ENCODE measurements at regions not wholly inside any gene's neighbourhood (a gene's known extent, or its start where the extent isn't known, plus 50 kb on each side); places are given as distances from the start of the nearest gene placed in this dataset.

- TF ChIP-seq POLR2A (IDR thresholded peaks at IDR 0.05; ENCODE audit: low read depth, low read length) = no peak
- FAIRE-seq = no peak
Observed at GRCh38 chr10:120110196-120110595, 217.7 kb downstream of the SEC23IP start.

DNA sequence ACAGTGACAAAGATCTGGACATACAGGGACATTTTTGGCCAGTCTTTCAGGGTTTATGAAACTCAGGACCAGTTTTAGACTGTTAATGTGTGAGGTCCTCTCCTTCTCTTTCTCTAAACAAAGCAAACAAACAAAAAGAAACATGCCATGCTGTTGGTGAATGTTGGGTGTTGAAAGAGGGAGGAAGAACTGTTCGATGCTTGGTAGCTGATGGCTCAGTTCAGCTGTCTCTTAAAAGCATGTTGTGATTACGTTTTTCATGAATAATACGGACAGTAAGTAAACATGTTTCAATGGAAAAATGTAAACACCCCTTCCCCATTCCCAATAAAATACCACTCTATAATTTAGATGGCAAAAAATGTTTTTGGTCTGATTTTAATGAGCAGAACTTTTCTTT lies 219.1 kb downstream of the SEC23IP start:
- FAIRE-seq = no peak

More at GRCh38 chr10:120110196-120110595, 217.7 kb downstream of the SEC23IP start:
- no peak for DNase-seq (ENCODE audit: insufficient read length, low spot score)

DNA sequence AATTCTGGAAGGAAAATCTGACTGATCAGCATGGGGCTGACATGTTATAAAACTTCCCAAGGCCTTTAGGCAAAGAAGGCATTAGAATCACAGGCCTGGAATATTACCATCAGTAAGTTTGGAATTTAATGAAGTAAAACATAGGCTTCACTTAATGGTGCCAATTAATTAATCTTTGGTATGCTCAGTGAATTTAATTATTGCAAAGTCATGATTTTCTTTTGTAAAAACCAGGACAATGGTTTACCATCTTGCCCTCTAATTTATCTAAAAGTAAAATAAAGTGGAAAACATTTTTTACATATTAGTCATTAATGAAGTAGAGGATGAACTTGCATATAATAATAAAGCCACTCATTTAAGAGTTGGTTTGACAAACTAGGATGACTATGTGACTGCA lies 220.3 kb downstream of the SEC23IP start:
- DNase-seq (ENCODE audit: insufficient read length, low spot score) = no peak
- no peak for FAIRE-seq
- TF ChIP-seq POLR2A (IDR thresholded peaks at IDR 0.05; ENCODE audit: low read depth, low read length) = no peak

More for the DNA sequence above, 219.1 kb downstream of the SEC23IP start:
- TF ChIP-seq POLR2A (IDR thresholded peaks at IDR 0.05; ENCODE audit: low read depth, low read length) = no peak
- DNase-seq (ENCODE audit: insufficient read length, low spot score) = no peak

- DNase-seq (ENCODE audit: insufficient read length, low spot score) (no peak), FAIRE-seq (no peak)
- no peak for TF ChIP-seq POLR2A (IDR thresholded peaks at IDR 0.05; ENCODE audit: low read depth, low read length)
Observed at GRCh38 chr10:120115959-120116358, 223.4 kb downstream of the SEC23IP start.

- FAIRE-seq (no peak), DNase-seq (ENCODE audit: insufficient read length, low spot score) (no peak)
- no peak for TF ChIP-seq POLR2A (IDR thresholded peaks at IDR 0.05; ENCODE audit: low read depth, low read length)
Observed at GRCh38 chr10:120121768-120122167, 229.2 kb downstream of the SEC23IP start.

GRCh38 chr10:120131183-120131582 lies 238.7 kb downstream of the SEC23IP start:
- TF ChIP-seq POLR2A (IDR thresholded peaks at IDR 0.05; ENCODE audit: low read depth, low read length) = no peak
- DNase-seq (ENCODE audit: insufficient read length, low spot score) (no peak), FAIRE-seq (no peak)

- DNase-seq (ENCODE audit: insufficient read length, low spot score) = no peak
- FAIRE-seq = no peak
- TF ChIP-seq POLR2A (IDR thresholded peaks at IDR 0.05; ENCODE audit: low read depth, low read length) = no peak
Observed at GRCh38 chr10:120132811-120133210, 240.3 kb downstream of the SEC23IP start.

DNA sequence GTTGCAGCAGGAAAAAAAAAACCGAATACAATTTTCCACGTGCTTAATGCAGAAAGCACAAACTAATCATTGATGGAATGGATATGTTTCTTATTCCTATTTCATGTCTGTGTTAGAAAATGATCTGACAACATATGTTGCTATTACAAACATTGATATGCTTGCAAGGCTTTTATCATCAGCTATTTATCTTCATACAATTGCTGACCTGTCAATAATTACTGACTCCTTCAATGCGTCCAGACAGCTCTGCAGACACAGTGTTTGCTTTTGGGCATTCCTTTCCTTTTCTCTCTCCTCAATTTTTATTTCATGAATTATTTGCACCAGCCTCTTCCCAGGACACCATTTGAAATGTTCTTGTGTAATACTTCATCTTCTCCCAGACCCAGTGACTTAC lies 246.2 kb downstream of the SEC23IP start:
- TF ChIP-seq POLR2A (IDR thresholded peaks at IDR 0.05; ENCODE audit: low read depth, low read length) = no peak
- no peak for FAIRE-seq
- DNase-seq (ENCODE audit: insufficient read length, low spot score) = no peak

DNA sequence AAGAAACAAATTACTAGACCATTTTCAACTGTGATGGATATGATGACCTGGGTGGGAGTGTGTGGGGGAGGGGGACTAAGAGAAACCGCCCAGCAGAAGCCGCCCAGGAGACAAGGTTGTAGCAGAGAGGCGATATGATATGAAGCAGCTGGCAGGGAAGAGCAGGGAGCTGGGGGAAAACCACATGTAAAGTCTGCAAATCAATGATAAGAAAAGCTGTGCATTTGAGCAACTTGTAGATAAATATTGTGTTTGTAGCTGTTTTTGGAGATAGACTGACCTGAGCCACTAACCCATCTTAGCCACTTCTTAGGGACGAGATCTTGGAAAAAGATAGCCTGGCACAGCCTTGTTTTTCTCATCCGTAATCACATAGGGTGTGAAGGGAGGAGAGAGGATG lies 252.6 kb downstream of the SEC23IP start:
- FAIRE-seq (no peak), DNase-seq (ENCODE audit: insufficient read length, low spot score) (no peak)
- TF ChIP-seq POLR2A (IDR thresholded peaks at IDR 0.05; ENCODE audit: low read depth, low read length) = no peak

DNA sequence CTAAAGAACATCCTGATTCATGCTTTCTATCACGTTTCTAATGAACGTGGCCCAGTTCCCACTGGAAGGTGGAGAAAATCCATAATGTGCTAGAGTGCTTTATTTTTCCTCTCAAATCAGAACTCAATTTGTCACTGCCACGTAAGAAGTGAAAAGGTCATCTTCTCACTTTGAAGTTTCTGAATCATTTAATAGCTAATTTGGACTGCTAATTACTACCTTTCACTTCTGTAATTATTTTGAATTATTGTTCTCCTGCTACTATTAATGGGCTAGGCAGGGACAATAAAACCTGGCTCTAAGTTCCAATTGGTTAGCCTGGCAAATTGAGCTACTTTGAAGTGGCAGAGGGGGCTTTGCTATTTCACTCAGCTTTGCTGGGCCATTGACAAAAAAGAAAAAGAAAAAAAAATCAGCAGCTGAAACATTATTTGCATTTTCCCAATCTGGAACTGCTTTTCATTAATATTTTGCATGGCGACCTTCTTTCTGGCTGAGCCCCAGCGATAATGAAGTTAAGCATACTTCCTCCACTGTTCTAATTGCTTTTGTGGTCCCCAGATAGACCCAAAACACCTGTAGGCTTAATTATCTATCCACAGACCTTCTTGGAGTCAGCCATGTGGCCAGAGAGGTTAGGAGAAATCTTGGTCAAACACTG lies 264.2 kb downstream of the SEC23IP start:
- FAIRE-seq (no peak), DNase-seq (ENCODE audit: insufficient read length, low spot score) (no peak)
- no peak for TF ChIP-seq POLR2A (IDR thresholded peaks at IDR 0.05; ENCODE audit: low read depth, low read length)

DNA sequence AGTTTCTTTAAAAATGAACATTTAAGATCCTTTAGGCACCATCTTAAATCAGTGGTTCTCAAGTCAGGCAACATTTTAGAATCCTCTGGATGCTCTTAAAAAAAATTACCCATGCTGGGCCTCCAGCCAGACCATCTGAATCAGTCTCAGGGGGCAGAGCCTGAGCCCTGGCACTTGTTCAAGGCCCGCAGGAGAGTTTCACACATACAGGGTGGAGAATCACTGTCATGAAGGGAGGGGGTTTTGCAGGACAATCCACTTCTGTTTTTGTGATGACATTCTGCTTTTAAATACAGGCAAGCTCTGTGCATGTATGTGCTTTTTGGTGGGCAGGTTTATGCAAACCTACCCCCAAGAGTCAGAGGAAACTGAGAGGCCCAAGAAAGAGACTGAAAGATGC lies 268.6 kb downstream of the SEC23IP start:
- DNase-seq (ENCODE audit: insufficient read length, low spot score) = no peak
- no peak for TF ChIP-seq POLR2A (IDR thresholded peaks at IDR 0.05; ENCODE audit: low read depth, low read length)
- no peak for FAIRE-seq

DNA sequence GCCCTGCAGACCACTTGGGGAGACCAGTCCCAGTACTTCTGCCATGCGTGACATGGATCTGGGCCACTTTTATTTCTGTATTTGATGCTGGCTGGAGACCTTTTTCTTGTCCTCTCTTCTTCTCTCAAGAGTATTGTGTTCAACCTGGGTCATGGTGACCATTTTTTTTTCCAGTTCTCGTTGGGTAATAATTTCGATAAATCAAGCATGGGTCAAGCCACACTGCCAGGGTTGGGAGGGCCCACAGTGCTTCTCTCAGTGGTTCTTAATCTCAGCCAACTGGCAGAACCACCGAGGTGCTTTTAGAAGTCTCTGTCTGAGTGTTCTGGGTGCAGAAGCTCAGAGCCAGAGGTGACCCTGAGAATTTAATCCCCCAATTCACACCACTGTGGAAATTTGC lies 269.9 kb downstream of the SEC23IP start:
- FAIRE-seq (no peak), DNase-seq (ENCODE audit: insufficient read length, low spot score) (no peak)
- no peak for TF ChIP-seq POLR2A (IDR thresholded peaks at IDR 0.05; ENCODE audit: low read depth, low read length)

DNA sequence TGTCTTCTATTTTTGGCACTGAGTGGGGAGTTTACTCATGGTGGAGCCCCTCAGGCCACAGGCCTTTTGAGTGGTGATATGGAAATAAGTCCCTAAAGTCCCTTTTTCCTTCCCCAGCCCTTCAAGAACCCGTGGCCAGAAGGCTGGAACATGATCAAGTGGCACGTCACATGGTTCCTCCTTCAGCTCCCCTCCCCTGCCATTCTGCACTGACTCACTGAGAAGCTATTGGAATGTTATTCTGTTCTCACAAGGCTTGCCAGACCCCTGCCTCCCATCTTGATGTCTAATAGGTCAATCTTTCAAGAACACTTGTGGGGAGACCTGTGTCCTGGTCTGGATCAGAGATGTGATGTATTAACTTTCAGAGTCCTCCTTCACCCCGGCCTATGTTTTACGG lies 279.8 kb downstream of the SEC23IP start:
- no peak for DNase-seq (ENCODE audit: insufficient read length, low spot score)
- no peak for FAIRE-seq
- TF ChIP-seq POLR2A (IDR thresholded peaks at IDR 0.05; ENCODE audit: low read depth, low read length) = no peak

GRCh38 chr10:120174491-120174890 lies 282.0 kb downstream of the SEC23IP start:
- FAIRE-seq = no peak
- DNase-seq (ENCODE audit: insufficient read length, low spot score) = no peak
- no peak for TF ChIP-seq POLR2A (IDR thresholded peaks at IDR 0.05; ENCODE audit: low read depth, low read length)

DNA sequence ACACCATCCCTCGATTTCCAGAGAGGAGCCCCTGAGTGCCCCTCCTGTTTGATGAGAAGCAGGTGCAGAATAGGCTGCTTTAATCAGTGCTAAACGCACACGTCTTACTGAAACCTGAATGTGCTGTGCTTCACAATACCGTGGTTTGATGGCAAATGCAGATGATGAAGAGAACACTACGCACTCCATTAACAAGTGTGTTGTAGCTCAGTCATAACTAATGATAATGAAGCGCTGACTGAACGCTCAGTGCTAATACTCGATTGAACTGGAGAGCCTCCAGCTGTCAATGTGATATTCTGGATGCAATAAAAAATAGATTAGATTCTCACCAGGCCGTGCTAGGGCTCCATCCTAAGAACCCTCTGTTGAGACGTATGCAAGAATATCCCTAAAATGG lies 279.7 kb upstream of the PLPP4 start:
- FAIRE-seq = no peak
- no peak for DNase-seq (ENCODE audit: insufficient read length, low spot score)
- TF ChIP-seq POLR2A (IDR thresholded peaks at IDR 0.05; ENCODE audit: low read depth, low read length) = no peak

- no peak for DNase-seq (ENCODE audit: insufficient read length, low spot score)
- no peak for TF ChIP-seq POLR2A (IDR thresholded peaks at IDR 0.05; ENCODE audit: low read depth, low read length)
- FAIRE-seq = no peak
Observed at GRCh38 chr10:120180160-120180559, 276.9 kb upstream of the PLPP4 start.

Data from H54 (cell line).